ENCODE measurements at regions not wholly inside any gene's neighbourhood (a gene's known extent, or its start where the extent isn't known, plus 50 kb on each side); places are given as distances from the start of the nearest gene placed in this dataset.

DNA sequence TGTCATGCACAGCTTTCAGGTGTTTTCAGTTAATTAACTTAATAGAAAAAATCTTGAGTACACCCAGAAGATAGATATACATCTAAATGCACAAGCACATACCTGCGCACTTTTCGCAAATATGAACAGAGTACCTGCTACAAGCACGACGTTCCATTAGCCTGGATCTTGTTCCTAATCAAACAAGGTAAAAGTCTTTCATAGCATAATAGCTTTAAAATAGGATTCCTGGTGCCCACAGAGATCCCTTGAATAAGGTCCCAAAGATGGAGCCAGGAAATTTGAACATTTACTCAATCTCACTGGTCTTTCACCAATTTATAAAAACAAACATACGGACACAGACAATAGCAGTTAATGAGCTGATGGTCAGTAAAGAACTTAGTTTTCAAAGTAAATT, 689.8 kb upstream of the CHORDC1 start:
- TF ChIP-seq CEBPB (IDR thresholded peaks at IDR 0.05) (no peak), TEAD4 (IDR thresholded peaks at IDR 0.05) (no peak), TCF12 (IDR thresholded peaks at IDR 0.05; ENCODE audit: low read depth) (no peak), RAD21 (IDR thresholded peaks at IDR 0.05; ENCODE audit: low read depth) (no peak), YY1 (IDR thresholded peaks at IDR 0.05; ENCODE audit: low read depth) (no peak), EP300 (IDR thresholded peaks at IDR 0.05; ENCODE audit: borderline replicate concordance) (no peak), TAF1 (IDR thresholded peaks at IDR 0.05; ENCODE audit: low read depth) (no peak), EGR1 (IDR thresholded peaks at IDR 0.05) (no peak), ZBTB7A (IDR thresholded peaks at IDR 0.05; ENCODE audit: low read depth) (no peak), NFIC (IDR thresholded peaks at IDR 0.05) (no peak)
- TF ChIP-seq, protein P1, sequence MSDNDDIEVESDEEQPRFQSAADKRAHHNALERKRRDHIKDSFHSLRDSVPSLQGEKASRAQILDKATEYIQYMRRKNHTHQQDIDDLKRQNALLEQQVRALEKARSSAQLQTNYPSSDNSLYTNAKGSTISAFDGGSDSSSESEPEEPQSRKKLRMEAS (IDR thresholded peaks at IDR 0.05), result no peak
- TF ChIP-seq, protein P2, sequence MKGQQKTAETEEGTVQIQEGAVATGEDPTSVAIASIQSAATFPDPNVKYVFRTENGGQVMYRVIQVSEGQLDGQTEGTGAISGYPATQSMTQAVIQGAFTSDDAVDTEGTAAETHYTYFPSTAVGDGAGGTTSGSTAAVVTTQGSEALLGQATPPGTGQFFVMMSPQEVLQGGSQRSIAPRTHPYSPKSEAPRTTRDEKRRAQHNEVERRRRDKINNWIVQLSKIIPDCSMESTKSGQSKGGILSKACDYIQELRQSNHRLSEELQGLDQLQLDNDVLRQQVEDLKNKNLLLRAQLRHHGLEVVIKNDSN (IDR thresholded peaks at IDR 0.05), result no peak
- TF ChIP-seq, protein P3, sequence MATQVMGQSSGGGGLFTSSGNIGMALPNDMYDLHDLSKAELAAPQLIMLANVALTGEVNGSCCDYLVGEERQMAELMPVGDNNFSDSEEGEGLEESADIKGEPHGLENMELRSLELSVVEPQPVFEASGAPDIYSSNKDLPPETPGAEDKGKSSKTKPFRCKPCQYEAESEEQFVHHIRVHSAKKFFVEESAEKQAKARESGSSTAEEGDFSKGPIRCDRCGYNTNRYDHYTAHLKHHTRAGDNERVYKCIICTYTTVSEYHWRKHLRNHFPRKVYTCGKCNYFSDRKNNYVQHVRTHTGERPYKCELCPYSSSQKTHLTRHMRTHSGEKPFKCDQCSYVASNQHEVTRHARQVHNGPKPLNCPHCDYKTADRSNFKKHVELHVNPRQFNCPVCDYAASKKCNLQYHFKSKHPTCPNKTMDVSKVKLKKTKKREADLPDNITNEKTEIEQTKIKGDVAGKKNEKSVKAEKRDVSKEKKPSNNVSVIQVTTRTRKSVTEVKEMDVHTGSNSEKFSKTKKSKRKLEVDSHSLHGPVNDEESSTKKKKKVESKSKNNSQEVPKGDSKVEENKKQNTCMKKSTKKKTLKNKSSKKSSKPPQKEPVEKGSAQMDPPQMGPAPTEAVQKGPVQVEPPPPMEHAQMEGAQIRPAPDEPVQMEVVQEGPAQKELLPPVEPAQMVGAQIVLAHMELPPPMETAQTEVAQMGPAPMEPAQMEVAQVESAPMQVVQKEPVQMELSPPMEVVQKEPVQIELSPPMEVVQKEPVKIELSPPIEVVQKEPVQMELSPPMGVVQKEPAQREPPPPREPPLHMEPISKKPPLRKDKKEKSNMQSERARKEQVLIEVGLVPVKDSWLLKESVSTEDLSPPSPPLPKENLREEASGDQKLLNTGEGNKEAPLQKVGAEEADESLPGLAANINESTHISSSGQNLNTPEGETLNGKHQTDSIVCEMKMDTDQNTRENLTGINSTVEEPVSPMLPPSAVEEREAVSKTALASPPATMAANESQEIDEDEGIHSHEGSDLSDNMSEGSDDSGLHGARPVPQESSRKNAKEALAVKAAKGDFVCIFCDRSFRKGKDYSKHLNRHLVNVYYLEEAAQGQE (IDR thresholded peaks at IDR 0.05; ENCODE audit: low read depth), result no peak

Measured in Ishikawa (cell line).